ENCODE measurements at regions not wholly inside any gene's neighbourhood (a gene's known extent, or its start where the extent isn't known, plus 50 kb on each side); places are given as distances from the start of the nearest gene placed in this dataset.

DNA sequence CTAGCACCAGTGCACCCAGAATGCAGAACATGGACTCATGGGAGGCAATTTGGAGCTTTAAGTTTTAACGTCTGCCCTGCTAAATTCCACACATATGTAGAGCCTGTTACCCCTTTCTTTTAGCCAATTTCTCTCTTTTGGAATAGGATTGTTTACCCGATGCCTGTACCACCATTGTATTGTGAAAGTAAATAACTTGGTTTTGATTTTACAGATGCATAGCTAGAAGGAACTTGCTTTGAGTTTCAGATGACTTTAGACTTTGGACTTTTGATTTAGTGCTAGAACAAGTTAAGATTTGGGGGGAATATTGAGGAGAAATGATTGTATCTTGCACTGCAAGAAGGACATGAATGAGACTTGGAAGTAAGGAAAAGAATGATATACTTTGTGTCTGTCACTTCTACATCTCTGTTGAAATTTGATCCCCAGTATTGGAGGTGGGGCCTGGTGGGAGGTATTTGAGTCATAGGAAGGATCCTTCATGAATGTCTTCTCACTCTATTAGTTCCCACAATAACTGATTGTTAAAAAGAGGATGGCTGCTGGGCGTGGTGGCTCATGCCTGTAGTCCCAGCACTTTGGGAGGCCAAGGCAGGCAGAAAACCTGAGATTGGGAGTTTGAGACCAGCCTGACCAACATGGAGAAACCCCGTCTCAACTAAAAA, 794.8 kb upstream of the LCORL start:
- TF ChIP-seq, protein P1, sequence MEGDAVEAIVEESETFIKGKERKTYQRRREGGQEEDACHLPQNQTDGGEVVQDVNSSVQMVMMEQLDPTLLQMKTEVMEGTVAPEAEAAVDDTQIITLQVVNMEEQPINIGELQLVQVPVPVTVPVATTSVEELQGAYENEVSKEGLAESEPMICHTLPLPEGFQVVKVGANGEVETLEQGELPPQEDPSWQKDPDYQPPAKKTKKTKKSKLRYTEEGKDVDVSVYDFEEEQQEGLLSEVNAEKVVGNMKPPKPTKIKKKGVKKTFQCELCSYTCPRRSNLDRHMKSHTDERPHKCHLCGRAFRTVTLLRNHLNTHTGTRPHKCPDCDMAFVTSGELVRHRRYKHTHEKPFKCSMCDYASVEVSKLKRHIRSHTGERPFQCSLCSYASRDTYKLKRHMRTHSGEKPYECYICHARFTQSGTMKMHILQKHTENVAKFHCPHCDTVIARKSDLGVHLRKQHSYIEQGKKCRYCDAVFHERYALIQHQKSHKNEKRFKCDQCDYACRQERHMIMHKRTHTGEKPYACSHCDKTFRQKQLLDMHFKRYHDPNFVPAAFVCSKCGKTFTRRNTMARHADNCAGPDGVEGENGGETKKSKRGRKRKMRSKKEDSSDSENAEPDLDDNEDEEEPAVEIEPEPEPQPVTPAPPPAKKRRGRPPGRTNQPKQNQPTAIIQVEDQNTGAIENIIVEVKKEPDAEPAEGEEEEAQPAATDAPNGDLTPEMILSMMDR (conservative IDR thresholded peaks at IDR 0.05; ENCODE audit: low read depth, low read length), result no peak
- TF ChIP-seq EZH2 (IDR thresholded peaks at IDR 0.05; ENCODE audit: borderline replicate concordance, low read depth, low read length, poor library complexity, severe bottlenecking), result no peak
